Aorta (tissue), 5 donors: ENCODE measurements at regions not wholly inside any gene's neighbourhood (a gene's known extent, or its start where the extent isn't known, plus 50 kb on each side); places are given as distances from the start of the nearest gene placed in this dataset.

Experiments used
- ATAC-seq: fragments of 200-7000 bp; cut with Tn5 transposase; one replicate; pipeline ENCODE4 v1.9.1; 2022; ENCODE audit warnings: moderate library complexity; ENCODE audit not compliant: low FRiP score
- DNase-seq, 2 donors: peaks; one replicate each; pipeline ENCODE4 v3.0.0-alpha.2; 2020
- H3K27ac ChIP-seq, 2 donors: one replicate each; pipeline ENCODE4 v1.5.1; 2013; ENCODE audit warnings: low read length in 2 of 2, mild to moderate bottlenecking in 2 of 2, moderate library complexity in 2 of 2, control low read depth in 1 of 2, inconsistent platforms in 1 of 2, low read depth in 1 of 2
- H3K27me3 ChIP-seq, 2 donors: one replicate each; pipeline ENCODE4 v1.6.1; 2013; ENCODE audit warnings: control low read depth in 1 of 2, low read length in 1 of 2, mild to moderate bottlenecking in 1 of 2, moderate library complexity in 1 of 2; ENCODE audit not compliant: insufficient read depth in 2 of 2, control insufficient read depth in 1 of 2
- H3K36me3 ChIP-seq, 2 donors: one replicate each; pipeline ENCODE4 v1.6.1; 2013; ENCODE audit warnings: control low read depth in 1 of 2, low read length in 1 of 2, mild to moderate bottlenecking in 1 of 2; ENCODE audit not compliant: insufficient read depth in 2 of 2, control insufficient read depth in 1 of 2
- H3K4me1 ChIP-seq, 2 donors: one replicate each; pipeline ENCODE4 v1.6.1; 2013; ENCODE audit warnings: low read length in 2 of 2, control low read depth in 1 of 2, mild to moderate bottlenecking in 1 of 2, moderate library complexity in 1 of 2; ENCODE audit not compliant: insufficient read depth in 2 of 2, control insufficient read depth in 1 of 2
- H3K4me3 ChIP-seq, 2 donors: one replicate each; pipeline ENCODE4 v1.5.1; 2013; ENCODE audit warnings: low read length in 2 of 2, control low read depth in 1 of 2, mild to moderate bottlenecking in 1 of 2
- H3K9me3 ChIP-seq: one replicate; pipeline ENCODE4 v1.6.1; 2013; ENCODE audit warnings: mild to moderate bottlenecking, low read length; ENCODE audit not compliant: control insufficient read depth
- WGBS, 2 donors: extraction: QIAGEN DNeasy Blood & Tissue Kit; methylation state at CpG; one replicate each; pipeline ENCODE4 v1.1.7; 2013; 5-methylcytosine and 5-hydroxymethylcytosine counted together
- intact Hi-C, 2 donors: fragments of 100-400 bp; cut with DNase I; formaldehyde crosslinking; loops; one replicate each; pipeline versions ENCODE4 v1.14.2 to v1.15.0; 2022
- donor health status: healthy with polysubstance abuse.
- donor health status: Bipolar disorder and iron deficiency.
- donor health status: DM: no; HTN: no; CAD: no.
- donor health status: DM: no; HTN: no; CAD: no.
- donor health status: DM: yes; HTN: yes; CAD: no.

GRCh38 chr9:91033797-91034196, 232.2 kb downstream of the SYK start:
- intact Hi-C loops, result no loop called here
- DNase-seq, result no peak
- no peaks in the 10 kb centered on the region for H3K4me1 ChIP-seq
- no peaks in the 10 kb centered on the region for H3K27me3 ChIP-seq
- no peaks in the 10 kb centered on the region for H3K9me3 ChIP-seq
- H3K36me3 ChIP-seq, result no peaks in the 10 kb centered on the region
- 94 to 95% methylated on average over 3 of the region's 3 CpGs for WGBS, 2 donors
- H3K4me3 ChIP-seq, result no peak overlapping the region
- ATAC-seq, result no peak
- H3K27ac ChIP-seq, result no peak overlapping the region

- WGBS, 2 donors, result 94 to 95% methylated on average over 9 of the region's 9 CpGs
- intact Hi-C loops, result no loop called here
Observed at GRCh38 chr9:91034521-91034920, 232.9 kb downstream of the SYK start.

GRCh38 chr9:91034976-91035824, 233.6 kb downstream of the SYK start:
- no peak for ATAC-seq
- WGBS, 2 donors, result 87 to 92% methylated on average over 18 of the region's 18 CpGs

More at GRCh38 chr9:91034521-91034920, 232.9 kb downstream of the SYK start:
- Histone ChIP-seq H3K27me3 (no peaks in the 10 kb centered on the region), H3K9me3 (no peaks in the 10 kb centered on the region), H3K4me1 (no peaks in the 10 kb centered on the region), H3K4me3 (no peak overlapping the region), H3K27ac (no peak overlapping the region), H3K36me3 (no peaks in the 10 kb centered on the region)
- no peak for DNase-seq
- ATAC-seq, result no peak

GRCh38 chr9:91035825-91036208, 234.2 kb downstream of the SYK start:
- no peaks in the 10 kb centered on the region for H3K36me3 ChIP-seq
- no peak overlapping the region for H3K4me3 ChIP-seq
- H3K27me3 ChIP-seq, result no peaks in the 10 kb centered on the region
- DNase-seq (no peak), ATAC-seq (no peak)
- intact Hi-C loops, result loop anchor here (2.0 to 5.0 kb wide), 4 partner anchors 119 to 645 kb away; partner anchors contain the start of gene NFIL3 (in 1 of the 2)
- no peaks in the 10 kb centered on the region for H3K9me3 ChIP-seq
- H3K27ac ChIP-seq, result no peak overlapping the region
- WGBS, 2 donors, result 93 to 94% methylated on average over 10 of the region's 10 CpGs
- H3K4me1 ChIP-seq, result no peaks in the 10 kb centered on the region

More at GRCh38 chr9:91034976-91035824, 233.6 kb downstream of the SYK start:
- H3K27ac ChIP-seq, result no peak overlapping the region
- no peaks in the 10 kb centered on the region for H3K4me1 ChIP-seq
- DNase-seq, result no peak
- H3K4me3 ChIP-seq, result no peak overlapping the region
- no peaks in the 10 kb centered on the region for H3K27me3 ChIP-seq
- intact Hi-C loops, result loop anchor here (5.0 kb wide), 3 partner anchors 118 to 397 kb away; partner anchors contain the start of gene NFIL3 (in 1 of the 2)
- H3K36me3 ChIP-seq, result no peaks in the 10 kb centered on the region
- H3K9me3 ChIP-seq, result no peaks in the 10 kb centered on the region

GRCh38 chr9:91036356-91036755, 234.7 kb downstream of the SYK start:
- no peak overlapping the region for H3K4me3 ChIP-seq
- no peaks in the 10 kb centered on the region for H3K27me3 ChIP-seq
- no peak overlapping the region for H3K27ac ChIP-seq
- H3K36me3 ChIP-seq, result no peaks in the 10 kb centered on the region
- 94% methylated on average over 8 of the region's 8 CpGs for WGBS, 2 donors
- ATAC-seq (no peak), DNase-seq (no peak)
- intact Hi-C loops, result loop anchor here (2.0 to 5.0 kb wide), 4 partner anchors 119 to 644 kb away; partner anchors contain the start of gene NFIL3 (in 1 of the 2)
- H3K9me3 ChIP-seq, result no peaks in the 10 kb centered on the region
- no peaks in the 10 kb centered on the region for H3K4me1 ChIP-seq

GRCh38 chr9:91036826-91037510, 235.3 kb downstream of the SYK start:
- intact Hi-C loops, result loop anchor here (2.0 to 5.0 kb wide), 4 partner anchors 120 to 644 kb away; partner anchors contain the start of gene NFIL3 (in 1 of the 2)
- H3K27ac ChIP-seq, result no peak overlapping the region
- H3K36me3 ChIP-seq, result no peaks in the 10 kb centered on the region
- ATAC-seq, result peak; percentile 94
- H3K27me3 ChIP-seq, result no peaks in the 10 kb centered on the region
- H3K9me3 ChIP-seq, result no peaks in the 10 kb centered on the region
- no peaks in the 10 kb centered on the region for H3K4me1 ChIP-seq
- WGBS, 2 donors, result 38 to 40% methylated on average over 32 of the region's 32 CpGs
- H3K4me3 ChIP-seq, result no peak overlapping the region
- DNase-seq, result peak; percentile 85 to 90

- H3K4me1 ChIP-seq, result no peaks in the 10 kb centered on the region
- intact Hi-C loops, result loop anchor here (2.0 to 5.0 kb wide), 4 partner anchors 120 to 643 kb away; partner anchors contain the start of gene NFIL3 (in 1 of the 2)
- no peaks in the 10 kb centered on the region for H3K36me3 ChIP-seq
- ATAC-seq (peak; percentile 59), DNase-seq (peak in 1 of 2 donors; percentile 73)
- no peaks in the 10 kb centered on the region for H3K27me3 ChIP-seq
- peak overlapping the region in 1 of 2 donors; percentile 23 for H3K27ac ChIP-seq
- 27 to 31% methylated on average over 22 of the region's 22 CpGs for WGBS, 2 donors
- no peak overlapping the region for H3K4me3 ChIP-seq
- H3K9me3 ChIP-seq, result no peaks in the 10 kb centered on the region
Observed at GRCh38 chr9:91037511-91038482, 236.2 kb downstream of the SYK start.
